ENCODE measurements at regions not wholly inside any gene's neighbourhood (a gene's known extent, or its start where the extent isn't known, plus 50 kb on each side); places are given as distances from the start of the nearest gene placed in this dataset.

DNA sequence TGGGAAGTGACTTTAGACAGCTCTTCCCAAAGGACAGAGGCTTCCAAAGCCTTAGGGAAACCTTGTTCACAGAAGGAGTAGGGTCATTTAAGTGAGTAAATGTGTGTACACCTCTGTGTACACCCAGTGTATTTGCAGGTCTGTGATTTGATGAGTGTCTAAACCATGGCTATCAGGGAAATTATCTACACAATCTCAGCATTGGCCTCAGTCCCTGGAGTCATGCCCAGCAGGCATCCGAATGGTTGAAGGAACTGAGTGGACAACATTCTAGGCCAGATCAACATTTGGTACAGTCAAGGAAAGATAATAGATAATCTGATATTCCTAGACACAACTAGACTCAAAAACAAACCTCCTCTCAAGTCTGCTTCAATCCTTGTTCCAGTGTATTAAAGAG, 258.4 kb upstream of the DAPK1 start:
- Histone ChIP-seq H3K4me1 (ENCODE audit: control insufficient read depth in 1 of 2, insufficient read depth in 2 of 2, low read length in 2 of 2) (no peaks in the 10 kb centered on the region), H3K79me1 (ENCODE audit: low read length) (no peaks in the 10 kb centered on the region), H3K9me3 (ENCODE audit: insufficient read depth, low read depth, low read length) (no peaks in the 10 kb centered on the region), H4K12ac (ENCODE audit: low read depth, low read length) (no peak overlapping the region), H3K27me3 (ENCODE audit: insufficient read depth, low read length) (no peaks in the 10 kb centered on the region), H2BK120ac (ENCODE audit: insufficient read depth, low read length, poor library complexity) (no peak overlapping the region), H4K91ac (ENCODE audit: low read depth, low read length) (no peak overlapping the region), H2AFZ (ENCODE audit: insufficient read depth, low read length, poor library complexity) (no peak overlapping the region), H3K14ac (ENCODE audit: low read length) (no peak overlapping the region), H4K8ac (ENCODE audit: low read depth, low read length) (no peak overlapping the region), H2BK12ac (ENCODE audit: low read length) (no peak overlapping the region), H3K79me2 (ENCODE audit: control insufficient read depth, insufficient read depth, low read length, poor library complexity) (no peaks in the 10 kb centered on the region), H3K36me3 (ENCODE audit: control insufficient read depth in 1 of 2, insufficient read depth in 2 of 2, low read length in 2 of 2) (no peaks in the 10 kb centered on the region), H3K27ac (ENCODE audit: low read depth, low read length) (no peak overlapping the region), H3K4me3 (ENCODE audit: low read depth, low read length) (no peak overlapping the region), H3K9ac (ENCODE audit: low read length) (no peak overlapping the region), H2AK5ac (ENCODE audit: low read length) (no peak overlapping the region), H3K4ac (ENCODE audit: low read depth, low read length) (no peak overlapping the region), H2BK5ac (ENCODE audit: low read depth, low read length, poor library complexity) (no peak overlapping the region), H3K23ac (ENCODE audit: low read length) (no peak overlapping the region), H3K18ac (ENCODE audit: low read length) (no peak overlapping the region), H3K4me2 (ENCODE audit: low read length) (no peak overlapping the region)
- no peak for DNase-seq
- WGBS (ENCODE audit: extremely low coverage, insufficient coverage, insufficient read length), result no CpG with 5 or more reads among the region's 1 CpG

DNA sequence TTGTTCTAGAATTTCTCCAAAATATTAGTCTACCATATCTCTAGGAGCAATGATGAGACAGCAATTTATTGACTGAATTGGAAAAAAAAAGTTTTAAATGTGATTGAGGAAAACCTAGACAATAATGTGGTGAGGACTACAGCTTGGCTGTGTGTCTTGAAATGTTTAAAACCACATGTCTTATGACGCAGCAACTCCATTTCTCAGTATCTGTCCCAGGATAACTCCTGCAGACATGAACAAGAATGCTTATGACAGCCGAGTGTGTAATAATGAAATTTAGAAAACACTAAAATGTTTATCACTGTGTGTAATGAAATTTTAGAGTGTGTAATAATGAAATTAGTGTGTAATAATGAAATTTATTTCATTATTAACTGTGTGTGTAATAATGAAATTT, 254.1 kb upstream of the DAPK1 start:
- no peak for DNase-seq
- H3K27ac ChIP-seq (ENCODE audit: low read depth, low read length), result no peak overlapping the region
- no peak overlapping the region for H3K4me2 ChIP-seq (ENCODE audit: low read length)
- H2BK12ac ChIP-seq (ENCODE audit: low read length), result no peak overlapping the region
- no peak overlapping the region for H2BK120ac ChIP-seq (ENCODE audit: insufficient read depth, low read length, poor library complexity)
- no CpG with 5 or more reads among the region's 2 CpGs for WGBS (ENCODE audit: extremely low coverage, insufficient coverage, insufficient read length)
- H3K4me3 ChIP-seq (ENCODE audit: low read depth, low read length), result no peak overlapping the region
- H3K9ac ChIP-seq (ENCODE audit: low read length), result no peak overlapping the region
- no peaks in the 10 kb centered on the region for H3K79me2 ChIP-seq (ENCODE audit: control insufficient read depth, insufficient read depth, low read length, poor library complexity)
- no peak overlapping the region for H4K91ac ChIP-seq (ENCODE audit: low read depth, low read length)
- H3K9me3 ChIP-seq (ENCODE audit: insufficient read depth, low read depth, low read length), result no peaks in the 10 kb centered on the region
- no peak overlapping the region for H3K4ac ChIP-seq (ENCODE audit: low read depth, low read length)
- H3K36me3 ChIP-seq (ENCODE audit: control insufficient read depth in 1 of 2, insufficient read depth in 2 of 2, low read length in 2 of 2), result no peaks in the 10 kb centered on the region
- H3K4me1 ChIP-seq (ENCODE audit: control insufficient read depth in 1 of 2, insufficient read depth in 2 of 2, low read length in 2 of 2), result no peaks in the 10 kb centered on the region
- H4K12ac ChIP-seq (ENCODE audit: low read depth, low read length), result no peak overlapping the region
- H2BK5ac ChIP-seq (ENCODE audit: low read depth, low read length, poor library complexity), result no peak overlapping the region
- H3K23ac ChIP-seq (ENCODE audit: low read length), result no peak overlapping the region
- H3K27me3 ChIP-seq (ENCODE audit: insufficient read depth, low read length), result no peaks in the 10 kb centered on the region
- H4K8ac ChIP-seq (ENCODE audit: low read depth, low read length), result no peak overlapping the region
- H3K14ac ChIP-seq (ENCODE audit: low read length), result no peak overlapping the region
- no peak overlapping the region for H3K18ac ChIP-seq (ENCODE audit: low read length)
- H3K79me1 ChIP-seq (ENCODE audit: low read length), result no peaks in the 10 kb centered on the region
- no peak overlapping the region for H2AFZ ChIP-seq (ENCODE audit: insufficient read depth, low read length, poor library complexity)
- no peak overlapping the region for H2AK5ac ChIP-seq (ENCODE audit: low read length)

DNA sequence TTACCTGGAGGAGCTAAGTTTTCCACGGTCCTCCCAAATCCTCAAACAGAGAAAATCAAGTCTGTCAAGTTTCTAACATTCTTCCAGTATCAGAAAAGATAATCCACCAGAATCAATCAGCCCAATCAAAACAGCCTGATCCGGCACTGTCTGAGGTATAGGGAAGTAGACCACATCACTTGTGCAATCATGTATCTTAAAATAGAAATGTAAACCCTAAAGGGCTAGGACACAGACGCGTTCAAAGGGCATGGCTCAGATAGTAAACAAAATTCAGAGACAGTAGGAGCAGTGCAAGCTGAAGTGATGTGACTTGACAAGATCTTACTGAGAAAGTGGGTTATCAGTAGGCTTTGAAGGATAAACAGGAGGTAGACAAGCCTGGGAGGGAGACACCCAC, 252.4 kb upstream of the DAPK1 start:
- no peak overlapping the region for H2AK5ac ChIP-seq (ENCODE audit: low read length)
- H3K9me3 ChIP-seq (ENCODE audit: insufficient read depth, low read depth, low read length), result no peaks in the 10 kb centered on the region
- H3K4me2 ChIP-seq (ENCODE audit: low read length), result no peak overlapping the region
- no peak overlapping the region for H2AFZ ChIP-seq (ENCODE audit: insufficient read depth, low read length, poor library complexity)
- H3K36me3 ChIP-seq (ENCODE audit: control insufficient read depth in 1 of 2, insufficient read depth in 2 of 2, low read length in 2 of 2), result no peaks in the 10 kb centered on the region
- no peaks in the 10 kb centered on the region for H3K79me1 ChIP-seq (ENCODE audit: low read length)
- no peak overlapping the region for H4K12ac ChIP-seq (ENCODE audit: low read depth, low read length)
- H3K27ac ChIP-seq (ENCODE audit: low read depth, low read length), result no peak overlapping the region
- no peaks in the 10 kb centered on the region for H3K79me2 ChIP-seq (ENCODE audit: control insufficient read depth, insufficient read depth, low read length, poor library complexity)
- peak in 1 of 2 donors; percentile 26 for DNase-seq
- H4K91ac ChIP-seq (ENCODE audit: low read depth, low read length), result no peak overlapping the region
- no peak overlapping the region for H3K4me3 ChIP-seq (ENCODE audit: low read depth, low read length)
- no CpG with 5 or more reads among the region's 4 CpGs for WGBS (ENCODE audit: extremely low coverage, insufficient coverage, insufficient read length)
- H3K27me3 ChIP-seq (ENCODE audit: insufficient read depth, low read length), result no peaks in the 10 kb centered on the region
- H3K14ac ChIP-seq (ENCODE audit: low read length), result no peak overlapping the region
- H3K4me1 ChIP-seq (ENCODE audit: control insufficient read depth in 1 of 2, insufficient read depth in 2 of 2, low read length in 2 of 2), result no peaks in the 10 kb centered on the region
- no peak overlapping the region for H2BK120ac ChIP-seq (ENCODE audit: insufficient read depth, low read length, poor library complexity)
- H3K18ac ChIP-seq (ENCODE audit: low read length), result no peak overlapping the region
- H3K9ac ChIP-seq (ENCODE audit: low read length), result no peak overlapping the region
- no peak overlapping the region for H2BK12ac ChIP-seq (ENCODE audit: low read length)
- H3K23ac ChIP-seq (ENCODE audit: low read length), result no peak overlapping the region
- H2BK5ac ChIP-seq (ENCODE audit: low read depth, low read length, poor library complexity), result no peak overlapping the region
- H3K4ac ChIP-seq (ENCODE audit: low read depth, low read length), result no peak overlapping the region
- H4K8ac ChIP-seq (ENCODE audit: low read depth, low read length), result no peak overlapping the region

DNA sequence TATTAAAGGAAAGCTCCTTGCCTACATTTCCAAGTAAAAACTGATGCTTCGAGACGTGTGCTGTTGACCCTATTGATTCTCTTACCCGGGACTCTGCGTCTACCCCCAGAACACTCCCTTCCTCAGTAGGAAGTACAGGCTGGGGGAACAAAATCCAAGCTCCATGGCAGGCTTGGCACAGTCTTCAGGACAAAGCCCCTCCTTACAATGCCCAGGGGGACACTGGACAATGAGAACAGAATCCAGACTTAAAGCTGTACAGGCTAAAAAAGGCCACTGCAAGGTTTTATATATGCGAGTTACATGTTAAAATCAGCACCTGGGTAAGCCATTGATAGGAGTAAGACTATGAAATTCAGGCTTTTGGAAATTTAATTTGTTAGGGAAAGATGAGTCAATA, 250.6 kb upstream of the DAPK1 start:
- no peak overlapping the region for H3K4ac ChIP-seq (ENCODE audit: low read depth, low read length)
- H4K8ac ChIP-seq (ENCODE audit: low read depth, low read length), result no peak overlapping the region
- H2BK12ac ChIP-seq (ENCODE audit: low read length), result no peak overlapping the region
- no peak overlapping the region for H3K4me3 ChIP-seq (ENCODE audit: low read depth, low read length)
- no peaks in the 10 kb centered on the region for H3K79me1 ChIP-seq (ENCODE audit: low read length)
- no peaks in the 10 kb centered on the region for H3K4me1 ChIP-seq (ENCODE audit: control insufficient read depth in 1 of 2, insufficient read depth in 2 of 2, low read length in 2 of 2)
- no peak overlapping the region for H2AFZ ChIP-seq (ENCODE audit: insufficient read depth, low read length, poor library complexity)
- H3K36me3 ChIP-seq (ENCODE audit: control insufficient read depth in 1 of 2, insufficient read depth in 2 of 2, low read length in 2 of 2), result no peaks in the 10 kb centered on the region
- H3K27me3 ChIP-seq (ENCODE audit: insufficient read depth, low read length), result no peaks in the 10 kb centered on the region
- H2BK120ac ChIP-seq (ENCODE audit: insufficient read depth, low read length, poor library complexity), result no peak overlapping the region
- H3K79me2 ChIP-seq (ENCODE audit: control insufficient read depth, insufficient read depth, low read length, poor library complexity), result no peaks in the 10 kb centered on the region
- H3K9ac ChIP-seq (ENCODE audit: low read length), result no peak overlapping the region
- H3K18ac ChIP-seq (ENCODE audit: low read length), result no peak overlapping the region
- no peak overlapping the region for H3K14ac ChIP-seq (ENCODE audit: low read length)
- no CpG with 5 or more reads among the region's 5 CpGs for WGBS (ENCODE audit: extremely low coverage, insufficient coverage, insufficient read length)
- no peak overlapping the region for H3K27ac ChIP-seq (ENCODE audit: low read depth, low read length)
- H3K9me3 ChIP-seq (ENCODE audit: insufficient read depth, low read depth, low read length), result no peaks in the 10 kb centered on the region
- no peak overlapping the region for H4K91ac ChIP-seq (ENCODE audit: low read depth, low read length)
- no peak overlapping the region for H3K4me2 ChIP-seq (ENCODE audit: low read length)
- no peak overlapping the region for H4K12ac ChIP-seq (ENCODE audit: low read depth, low read length)
- H2AK5ac ChIP-seq (ENCODE audit: low read length), result peak overlapping the region; percentile 59
- no peak for DNase-seq
- no peak overlapping the region for H2BK5ac ChIP-seq (ENCODE audit: low read depth, low read length, poor library complexity)
- H3K23ac ChIP-seq (ENCODE audit: low read length), result no peak overlapping the region
